Keratinocyte (primary cell): ENCODE measurements at regions not wholly inside any gene's neighbourhood (a gene's known extent, or its start where the extent isn't known, plus 50 kb on each side); places are given as distances from the start of the nearest gene placed in this dataset.

Source experiments
- EZH2 ChIP-seq: IDR thresholded peaks from one replicate; pipeline ENCODE4 v1.6.1; 2012; ENCODE audit warnings: inconsistent platforms, mild to moderate bottlenecking, low read length, moderate library complexity
- TF ChIP-seq, protein P1 (sequence below), 3 experiments: IDR thresholded peaks in 1 of 3; conservative IDR thresholded peaks in 1 of 3; optimal IDR thresholded peaks in 1 of 3; 2 replicates in 2 of 3; 3 replicates in 1 of 3; pipeline versions ENCODE3 to v1.5.1; 2011; ENCODE audit warnings: low read length in 3 of 3, mild to moderate bottlenecking in 3 of 3, moderate library complexity in 2 of 3, control low read depth in 1 of 3, inconsistent platforms in 1 of 3; ENCODE audit not compliant: insufficient read depth in 2 of 3; ENCODE audit errors: extremely low read depth in 1 of 3

DNA sequence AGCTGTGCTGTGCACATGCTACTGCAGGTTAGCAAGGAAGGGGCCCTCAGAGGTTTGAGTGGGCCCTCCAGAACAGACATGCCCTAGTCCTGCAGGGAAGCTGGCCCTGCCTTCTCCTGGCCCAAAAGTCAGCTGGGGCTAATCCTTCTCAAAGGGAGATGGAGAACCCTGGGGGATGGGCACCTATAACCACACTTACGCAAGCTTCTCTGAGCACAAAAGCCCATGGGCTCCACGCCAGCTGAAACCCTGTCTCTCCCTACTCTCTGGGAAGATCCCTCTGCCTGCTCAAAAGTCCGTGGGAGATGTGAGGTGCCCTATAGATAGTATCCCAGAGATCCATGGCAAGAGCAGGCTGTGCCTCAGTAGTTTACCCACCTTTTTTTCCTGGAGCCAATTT is 58.9 kb upstream of the DKK2 start:
- TF ChIP-seq, protein P1, sequence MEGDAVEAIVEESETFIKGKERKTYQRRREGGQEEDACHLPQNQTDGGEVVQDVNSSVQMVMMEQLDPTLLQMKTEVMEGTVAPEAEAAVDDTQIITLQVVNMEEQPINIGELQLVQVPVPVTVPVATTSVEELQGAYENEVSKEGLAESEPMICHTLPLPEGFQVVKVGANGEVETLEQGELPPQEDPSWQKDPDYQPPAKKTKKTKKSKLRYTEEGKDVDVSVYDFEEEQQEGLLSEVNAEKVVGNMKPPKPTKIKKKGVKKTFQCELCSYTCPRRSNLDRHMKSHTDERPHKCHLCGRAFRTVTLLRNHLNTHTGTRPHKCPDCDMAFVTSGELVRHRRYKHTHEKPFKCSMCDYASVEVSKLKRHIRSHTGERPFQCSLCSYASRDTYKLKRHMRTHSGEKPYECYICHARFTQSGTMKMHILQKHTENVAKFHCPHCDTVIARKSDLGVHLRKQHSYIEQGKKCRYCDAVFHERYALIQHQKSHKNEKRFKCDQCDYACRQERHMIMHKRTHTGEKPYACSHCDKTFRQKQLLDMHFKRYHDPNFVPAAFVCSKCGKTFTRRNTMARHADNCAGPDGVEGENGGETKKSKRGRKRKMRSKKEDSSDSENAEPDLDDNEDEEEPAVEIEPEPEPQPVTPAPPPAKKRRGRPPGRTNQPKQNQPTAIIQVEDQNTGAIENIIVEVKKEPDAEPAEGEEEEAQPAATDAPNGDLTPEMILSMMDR (optimal IDR thresholded peaks at IDR 0.05 in 1 of 3, IDR thresholded peaks at IDR 0.05 in 1 of 3, conservative IDR thresholded peaks at IDR 0.05 in 1 of 3; ENCODE audit: extremely low read depth in 1 of 3, insufficient read depth in 2 of 3, low read length in 3 of 3): no peak
- no peak for TF ChIP-seq EZH2
